ENCODE measurements at regions not wholly inside any gene's neighbourhood (a gene's known extent, or its start where the extent isn't known, plus 50 kb on each side); places are given as distances from the start of the nearest gene placed in this dataset.

DNA sequence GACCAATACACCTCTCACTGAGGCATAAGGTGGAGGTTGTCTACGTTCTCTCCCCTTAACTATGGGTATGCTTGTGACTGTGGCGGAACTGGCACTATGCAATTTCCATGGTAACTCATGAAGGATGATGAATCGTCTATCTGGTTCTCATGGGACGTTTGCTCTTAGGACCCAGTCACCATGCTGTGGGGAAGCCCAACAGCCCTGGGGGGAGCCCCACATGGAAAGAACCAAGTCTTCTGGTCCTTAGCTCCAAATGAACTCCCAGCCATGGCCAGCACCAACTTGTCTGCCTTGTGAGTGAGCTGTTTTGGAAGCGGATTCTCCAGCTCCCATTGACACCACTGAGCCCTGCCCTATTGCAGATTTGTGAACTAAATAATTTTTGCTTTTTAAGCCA is 188.7 kb upstream of the S1PR3 start (continued):
- TF ChIP-seq, protein P1, sequence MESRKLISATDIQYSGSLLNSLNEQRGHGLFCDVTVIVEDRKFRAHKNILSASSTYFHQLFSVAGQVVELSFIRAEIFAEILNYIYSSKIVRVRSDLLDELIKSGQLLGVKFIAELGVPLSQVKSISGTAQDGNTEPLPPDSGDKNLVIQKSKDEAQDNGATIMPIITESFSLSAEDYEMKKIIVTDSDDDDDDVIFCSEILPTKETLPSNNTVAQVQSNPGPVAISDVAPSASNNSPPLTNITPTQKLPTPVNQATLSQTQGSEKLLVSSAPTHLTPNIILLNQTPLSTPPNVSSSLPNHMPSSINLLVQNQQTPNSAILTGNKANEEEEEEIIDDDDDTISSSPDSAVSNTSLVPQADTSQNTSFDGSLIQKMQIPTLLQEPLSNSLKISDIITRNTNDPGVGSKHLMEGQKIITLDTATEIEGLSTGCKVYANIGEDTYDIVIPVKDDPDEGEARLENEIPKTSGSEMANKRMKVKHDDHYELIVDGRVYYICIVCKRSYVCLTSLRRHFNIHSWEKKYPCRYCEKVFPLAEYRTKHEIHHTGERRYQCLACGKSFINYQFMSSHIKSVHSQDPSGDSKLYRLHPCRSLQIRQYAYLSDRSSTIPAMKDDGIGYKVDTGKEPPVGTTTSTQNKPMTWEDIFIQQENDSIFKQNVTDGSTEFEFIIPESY (IDR thresholded peaks at IDR 0.05) = no peak

DNA sequence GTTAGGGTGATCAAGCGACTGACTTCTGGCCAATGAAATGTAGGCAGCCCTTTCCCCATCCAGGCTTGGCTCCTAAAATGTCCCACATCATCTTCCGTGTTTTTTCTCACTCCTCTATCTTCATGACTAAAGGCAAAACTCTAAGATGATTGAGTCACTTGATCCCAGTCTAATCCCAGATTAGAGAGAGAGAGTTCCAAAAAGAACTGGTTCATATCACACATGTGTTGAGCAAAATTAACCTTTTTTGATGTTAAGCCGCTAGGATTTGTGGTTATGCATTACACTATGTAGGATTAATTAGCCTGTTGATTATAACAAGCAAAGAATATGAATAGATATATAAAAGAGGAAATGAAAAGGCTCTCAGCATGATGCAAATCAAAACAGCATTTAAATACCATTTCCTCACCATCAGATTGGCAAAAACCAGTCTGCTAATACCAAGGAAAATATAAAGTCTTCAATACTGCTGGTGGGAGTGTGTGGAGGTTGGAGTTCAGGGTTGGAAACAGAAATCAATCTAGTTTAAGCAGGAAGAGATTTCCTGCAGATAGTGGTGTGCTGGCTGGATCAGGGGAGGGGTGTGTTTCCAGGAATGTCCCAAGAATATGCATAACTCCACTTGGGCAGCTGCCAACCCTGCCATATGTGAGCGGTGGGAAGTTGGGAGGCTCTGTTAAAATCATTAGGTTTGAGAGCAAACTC is 187.6 kb upstream of the S1PR3 start:
- H3K27me3 ChIP-seq (ENCODE audit: control insufficient read depth in 4 of 4, insufficient read depth in 4 of 4, low read length in 3 of 4) = peaks cover 0 to 3% (median 0%) of the 10 kb centered on the region in 4 donors
- DNase-seq (ENCODE audit: low spot score) = no peak

DNA sequence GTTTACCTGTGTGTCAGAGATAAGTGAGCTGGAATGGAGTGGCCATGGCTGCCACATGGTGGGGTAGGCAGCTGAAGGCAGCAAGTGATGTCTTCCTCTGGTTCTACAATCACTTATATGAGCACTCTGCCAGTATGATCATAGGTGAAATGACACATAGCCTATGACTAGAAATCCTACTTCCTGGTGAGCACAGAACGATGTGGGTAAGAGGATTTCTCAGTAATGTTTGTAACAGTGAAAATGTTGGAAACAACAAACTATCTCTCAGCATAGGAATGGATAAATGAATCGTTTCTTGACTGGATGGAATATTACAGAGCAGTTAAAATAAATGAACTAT is 187.0 kb upstream of the S1PR3 start:
- no peak for DNase-seq (ENCODE audit: low spot score)
- Histone ChIP-seq H3K9ac (ENCODE audit: low read depth in 1 of 2, low read length in 2 of 2) (no peak overlapping the region), H3K36me3 (ENCODE audit: control insufficient read depth in 4 of 4, insufficient read depth in 3 of 4, low read depth in 1 of 4, low read length in 3 of 4) (no peaks in the 10 kb centered on the region), H3K27me3 (ENCODE audit: control insufficient read depth in 4 of 4, insufficient read depth in 4 of 4, low read length in 3 of 4) (peaks cover 0 to 3% (median 0%) of the 10 kb centered on the region in 4 donors), H3K9me3 (ENCODE audit: control insufficient read depth in 4 of 4, low read length in 3 of 4) (peaks cover 0 to 3% (median 0%) of the 10 kb centered on the region in 4 donors), H3K4me1 (ENCODE audit: control insufficient read depth in 4 of 4, insufficient read depth in 4 of 4, low read length in 3 of 4) (peaks cover 0 to 6% (median 0%) of the 10 kb centered on the region in 4 donors), H3K4me3 (ENCODE audit: low read depth in 1 of 3, low read length in 3 of 3) (no peak overlapping the region), H3K27ac (ENCODE audit: low read depth in 1 of 2, low read length in 2 of 2) (no peak overlapping the region)
- WGBS = 64% methylated on average over 2 of the region's 2 CpGs
- TF ChIP-seq, protein P1 (IDR thresholded peaks at IDR 0.05) = no peak

More for the DNA sequence above, 187.6 kb upstream of the S1PR3 start:
- Histone ChIP-seq H3K36me3 (ENCODE audit: control insufficient read depth in 4 of 4, insufficient read depth in 3 of 4, low read depth in 1 of 4, low read length in 3 of 4) (no peaks in the 10 kb centered on the region), H3K4me1 (ENCODE audit: control insufficient read depth in 4 of 4, insufficient read depth in 4 of 4, low read length in 3 of 4) (peaks cover 0 to 6% (median 0%) of the 10 kb centered on the region in 4 donors), H3K4me3 (ENCODE audit: low read depth in 1 of 3, low read length in 3 of 3) (no peak overlapping the region), H3K27ac (ENCODE audit: low read depth in 1 of 2, low read length in 2 of 2) (no peak overlapping the region), H3K9ac (ENCODE audit: low read depth in 1 of 2, low read length in 2 of 2) (no peak overlapping the region), H3K9me3 (ENCODE audit: control insufficient read depth in 4 of 4, low read length in 3 of 4) (peaks cover 0 to 3% (median 0%) of the 10 kb centered on the region in 4 donors)
- 74% methylated on average over 4 of the region's 4 CpGs for WGBS
- no peak for TF ChIP-seq JUND (IDR thresholded peaks at IDR 0.05)
- TF ChIP-seq RXRA (IDR thresholded peaks at IDR 0.05) = no peak
- TF ChIP-seq, protein P1 (IDR thresholded peaks at IDR 0.05) = no peak
- no peak for TF ChIP-seq SP1 (IDR thresholded peaks at IDR 0.05)
- no peak for TF ChIP-seq NR2F2 (IDR thresholded peaks at IDR 0.05)
- TF ChIP-seq, protein P2, sequence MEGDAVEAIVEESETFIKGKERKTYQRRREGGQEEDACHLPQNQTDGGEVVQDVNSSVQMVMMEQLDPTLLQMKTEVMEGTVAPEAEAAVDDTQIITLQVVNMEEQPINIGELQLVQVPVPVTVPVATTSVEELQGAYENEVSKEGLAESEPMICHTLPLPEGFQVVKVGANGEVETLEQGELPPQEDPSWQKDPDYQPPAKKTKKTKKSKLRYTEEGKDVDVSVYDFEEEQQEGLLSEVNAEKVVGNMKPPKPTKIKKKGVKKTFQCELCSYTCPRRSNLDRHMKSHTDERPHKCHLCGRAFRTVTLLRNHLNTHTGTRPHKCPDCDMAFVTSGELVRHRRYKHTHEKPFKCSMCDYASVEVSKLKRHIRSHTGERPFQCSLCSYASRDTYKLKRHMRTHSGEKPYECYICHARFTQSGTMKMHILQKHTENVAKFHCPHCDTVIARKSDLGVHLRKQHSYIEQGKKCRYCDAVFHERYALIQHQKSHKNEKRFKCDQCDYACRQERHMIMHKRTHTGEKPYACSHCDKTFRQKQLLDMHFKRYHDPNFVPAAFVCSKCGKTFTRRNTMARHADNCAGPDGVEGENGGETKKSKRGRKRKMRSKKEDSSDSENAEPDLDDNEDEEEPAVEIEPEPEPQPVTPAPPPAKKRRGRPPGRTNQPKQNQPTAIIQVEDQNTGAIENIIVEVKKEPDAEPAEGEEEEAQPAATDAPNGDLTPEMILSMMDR (IDR thresholded peaks at IDR 0.05; ENCODE audit: low read depth, low read length, missing input control) = no peak
- TF ChIP-seq FOXA2 (IDR thresholded peaks at IDR 0.05) = no peak
- TF ChIP-seq EGR1 (IDR thresholded peaks at IDR 0.05; ENCODE audit: low read depth in 2 of 2) = no peak

Measured in liver (tissue), 8 donors.